T-helper 17 cell (primary cell): ENCODE measurements at regions not wholly inside any gene's neighbourhood (a gene's known extent, or its start where the extent isn't known, plus 50 kb on each side); places are given as distances from the start of the nearest gene placed in this dataset.

Experiments
- ATAC-seq: fragments of 150-1000 bp; cut with Tn5 transposase; 2 replicates; pipeline ENCODE4 v1.10.0; 2021; ENCODE audit warnings: mild to moderate bottlenecking, moderate library complexity
- DNase-seq, 3 donors: peaks; one replicate each; pipeline versions ENCODE4 v3.0.0 to v3.0.0-alpha.2; 2020 to 2021
- H3K9me3 ChIP-seq: one replicate; pipeline ENCODE4 v1.7.0; 2013; ENCODE audit warnings: low read length, mild to moderate bottlenecking; ENCODE audit not compliant: control insufficient read depth, poor library complexity, severe bottlenecking
- H3K27ac Mint-ChIP-seq: one replicate; pipeline ENCODE4 v1.8.0; 2022; ENCODE audit warnings: mild to moderate bottlenecking, moderate library complexity, mixed read lengths
- H3K27me3 Mint-ChIP-seq: one replicate; pipeline ENCODE4 v1.8.0; 2022; ENCODE audit warnings: mixed read lengths
- H3K36me3 Mint-ChIP-seq: one replicate; pipeline ENCODE4 v1.8.0; 2022; ENCODE audit warnings: low read depth, mixed read lengths
- H3K4me1 Mint-ChIP-seq: one replicate; pipeline ENCODE4 v1.8.0; 2022; ENCODE audit warnings: mild to moderate bottlenecking, mixed read lengths
- H3K4me3 Mint-ChIP-seq: one replicate; pipeline ENCODE4 v1.8.0; 2022; ENCODE audit warnings: mild to moderate bottlenecking, moderate library complexity, mixed read lengths

DNA sequence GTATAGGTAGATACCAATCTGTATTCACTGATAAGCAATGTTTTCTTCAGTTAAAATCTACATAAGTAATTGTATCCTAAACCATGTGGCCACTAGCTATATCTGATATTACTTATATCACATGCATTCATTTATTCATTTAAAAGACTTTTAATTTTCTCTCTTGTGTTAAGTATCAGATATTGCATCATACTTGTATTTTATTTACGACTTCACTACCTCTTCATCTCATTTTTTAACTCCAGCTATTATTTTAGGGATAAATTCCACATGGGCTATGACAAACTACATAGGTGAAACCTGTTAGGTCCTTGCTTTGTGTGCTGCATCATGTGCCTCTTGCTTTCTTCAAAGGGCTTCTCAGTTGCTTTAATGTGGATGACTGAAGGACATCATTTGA lies 1018.3 kb downstream of the ZPLD1 start:
- DNase-seq (no peak), ATAC-seq (no peak)
- no peaks in the 10 kb centered on the region for H3K9me3 ChIP-seq
- no peaks in the 10 kb centered on the region for H3K4me1 Mint-ChIP-seq
- no peaks in the 10 kb centered on the region for H3K36me3 Mint-ChIP-seq
- H3K4me3 Mint-ChIP-seq: no peak overlapping the region
- no peaks in the 10 kb centered on the region for H3K27me3 Mint-ChIP-seq
- H3K27ac Mint-ChIP-seq: no peak overlapping the region

DNA sequence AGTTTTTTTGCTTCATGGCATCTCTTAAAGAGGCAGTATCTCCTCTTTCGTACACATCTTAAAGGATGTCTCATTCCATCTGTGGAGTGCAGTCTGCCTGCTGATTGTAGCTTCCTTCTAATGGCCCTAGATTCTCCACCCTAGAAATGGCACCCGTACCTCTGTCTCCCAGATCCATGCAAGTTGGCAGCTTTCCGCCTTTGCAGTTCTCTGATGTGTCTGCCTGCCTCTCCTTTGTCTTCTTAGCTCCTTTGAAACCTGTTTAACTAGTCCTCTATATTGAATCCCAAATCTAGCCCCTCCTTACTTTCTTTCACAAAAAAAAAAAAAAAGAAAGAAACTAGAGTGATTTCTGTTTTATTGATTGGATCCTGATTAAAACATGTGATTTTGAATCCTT lies 1025.0 kb downstream of the ZPLD1 start:
- H3K36me3 Mint-ChIP-seq: no peaks in the 10 kb centered on the region
- H3K9me3 ChIP-seq: no peaks in the 10 kb centered on the region
- no peaks in the 10 kb centered on the region for H3K27me3 Mint-ChIP-seq
- no peak overlapping the region for H3K4me3 Mint-ChIP-seq
- no peak for DNase-seq
- ATAC-seq: no peak
- no peak overlapping the region for H3K27ac Mint-ChIP-seq
- no peaks in the 10 kb centered on the region for H3K4me1 Mint-ChIP-seq

DNA sequence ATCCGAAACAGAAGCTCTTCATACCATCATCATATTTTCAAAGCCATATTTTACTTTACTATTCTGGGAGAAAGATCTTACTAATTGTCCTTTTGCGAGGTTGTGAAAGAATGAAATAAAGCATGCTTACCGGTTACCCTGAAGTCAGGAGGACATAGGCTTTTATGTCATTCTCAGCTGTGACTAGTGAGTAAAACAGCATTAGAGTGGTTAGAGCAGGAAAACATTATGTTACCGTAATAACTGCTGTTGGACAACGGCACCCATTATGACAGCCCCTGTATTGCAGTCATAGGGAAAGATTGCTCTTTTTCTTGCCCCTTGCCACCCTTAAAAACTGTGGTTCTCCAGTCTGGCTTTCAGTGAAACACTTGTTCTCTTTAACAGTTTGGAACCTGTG lies 1035.7 kb downstream of the ZPLD1 start:
- H3K9me3 ChIP-seq: no peaks in the 10 kb centered on the region
- H3K36me3 Mint-ChIP-seq: no peaks in the 10 kb centered on the region
- DNase-seq: no peak
- H3K4me3 Mint-ChIP-seq: no peak overlapping the region
- ATAC-seq: no peak
- H3K27ac Mint-ChIP-seq: no peak overlapping the region
- no peaks in the 10 kb centered on the region for H3K4me1 Mint-ChIP-seq
- H3K27me3 Mint-ChIP-seq: no peaks in the 10 kb centered on the region

DNA sequence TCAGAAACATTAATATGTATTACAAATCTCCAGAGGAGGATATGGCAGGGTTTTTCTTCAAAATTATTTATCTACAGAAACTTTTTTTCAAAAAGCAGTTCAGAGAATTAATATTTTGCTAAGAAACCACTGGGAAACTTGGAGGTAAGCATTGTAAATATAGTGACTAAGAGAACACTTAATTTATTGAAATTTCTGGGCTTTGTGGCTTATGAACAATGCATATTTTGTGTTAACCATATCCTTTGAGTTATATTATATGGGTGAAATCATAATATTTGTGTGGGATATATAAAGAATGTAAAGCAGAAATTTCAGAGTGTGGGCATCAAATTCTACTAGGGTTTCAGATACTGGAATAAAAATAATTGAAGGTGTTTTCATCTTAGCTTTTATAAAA lies 1059.2 kb downstream of the ZPLD1 start:
- H3K27me3 Mint-ChIP-seq: no peaks in the 10 kb centered on the region
- DNase-seq (no peak), ATAC-seq (no peak)
- no peaks in the 10 kb centered on the region for H3K4me1 Mint-ChIP-seq
- H3K36me3 Mint-ChIP-seq: no peaks in the 10 kb centered on the region
- no peak overlapping the region for H3K27ac Mint-ChIP-seq
- H3K9me3 ChIP-seq: no peaks in the 10 kb centered on the region
- H3K4me3 Mint-ChIP-seq: no peak overlapping the region

DNA sequence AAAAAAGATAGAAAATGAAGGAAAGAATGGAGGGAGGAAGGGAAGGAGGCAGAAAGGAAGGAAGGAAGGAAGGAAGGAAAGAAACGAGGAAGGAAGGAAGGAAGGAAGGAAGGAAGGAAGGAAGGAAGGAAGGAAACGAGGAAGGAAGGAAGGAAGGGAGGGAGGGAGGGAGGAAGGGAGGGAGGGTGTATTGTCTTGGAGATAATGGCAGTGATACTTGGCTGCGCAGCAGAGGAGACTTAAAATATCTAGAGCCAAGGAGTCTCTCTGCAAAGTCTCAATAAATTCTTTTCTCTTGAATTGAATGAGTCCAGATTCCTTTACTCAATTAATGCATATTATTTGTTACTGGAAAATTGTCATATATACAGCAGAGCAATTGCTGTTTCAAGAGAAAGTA lies 1059.7 kb downstream of the ZPLD1 start:
- no peak for ATAC-seq
- DNase-seq: no peak
- no peaks in the 10 kb centered on the region for H3K9me3 ChIP-seq
- Mint-ChIP-seq H3K4me3 (no peak overlapping the region), H3K27me3 (no peaks in the 10 kb centered on the region), H3K4me1 (no peaks in the 10 kb centered on the region), H3K36me3 (no peaks in the 10 kb centered on the region), H3K27ac (no peak overlapping the region)

DNA sequence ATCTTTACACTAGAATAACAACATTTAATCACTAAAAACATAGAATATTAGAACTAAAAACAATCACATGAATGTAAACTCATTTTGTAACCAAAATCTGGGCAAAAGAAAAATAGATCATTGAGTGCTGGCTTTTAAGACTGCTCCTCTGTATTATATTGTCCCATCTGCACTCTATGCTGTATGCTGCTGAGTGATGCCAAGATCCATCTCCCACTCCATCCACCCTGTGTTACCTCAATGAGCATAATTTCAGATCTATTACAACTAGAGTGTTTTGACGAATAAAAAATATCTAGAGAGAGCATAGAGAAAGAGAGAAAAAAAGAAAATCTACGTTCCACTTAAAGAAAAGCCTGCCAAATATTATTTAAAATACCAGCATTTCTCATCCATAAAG lies 1060.4 kb downstream of the ZPLD1 start:
- Mint-ChIP-seq H3K4me1 (no peaks in the 10 kb centered on the region), H3K27ac (no peak overlapping the region), H3K27me3 (no peaks in the 10 kb centered on the region), H3K4me3 (no peak overlapping the region), H3K36me3 (no peaks in the 10 kb centered on the region)
- no peak for ATAC-seq
- DNase-seq: no peak
- H3K9me3 ChIP-seq: no peaks in the 10 kb centered on the region

DNA sequence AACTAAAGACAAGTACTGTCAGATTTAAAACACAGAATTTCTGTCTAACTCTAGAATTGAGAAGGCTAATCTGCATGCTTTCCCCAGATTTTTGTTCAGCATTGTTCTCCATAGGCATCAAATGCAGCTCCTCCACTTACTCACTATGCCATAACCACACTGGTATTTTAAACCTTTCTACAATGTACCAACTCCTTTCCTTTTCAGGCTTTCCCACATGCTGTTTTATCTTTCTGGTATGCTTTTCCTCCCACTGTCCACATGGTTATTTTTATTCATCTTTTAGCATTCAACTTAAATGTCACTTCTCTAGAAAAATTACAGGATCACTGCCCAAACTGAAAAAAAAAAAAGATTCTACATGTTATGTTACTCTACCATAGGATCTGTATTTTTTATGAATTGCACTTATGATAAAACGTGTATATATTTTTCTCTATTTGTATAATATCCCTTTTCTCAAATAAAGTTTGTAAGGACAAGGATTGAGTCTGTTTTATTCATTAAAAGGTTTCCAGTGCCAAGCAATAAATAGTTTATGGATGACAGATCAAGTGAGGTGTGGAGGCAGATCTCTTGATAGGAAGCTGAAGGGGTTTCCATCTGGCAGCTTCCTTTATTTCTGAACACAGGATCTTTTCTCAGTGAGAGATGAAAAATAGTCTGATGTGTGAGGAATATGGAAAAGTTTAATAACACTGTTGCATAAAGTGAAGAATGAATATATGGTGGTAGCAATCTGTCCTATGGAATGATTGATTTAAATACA lies 1064.5 kb downstream of the ZPLD1 start:
- H3K27me3 Mint-ChIP-seq: no peaks in the 10 kb centered on the region
- no peak overlapping the region for H3K4me3 Mint-ChIP-seq
- no peak for ATAC-seq
- H3K36me3 Mint-ChIP-seq: no peaks in the 10 kb centered on the region
- no peaks in the 10 kb centered on the region for H3K9me3 ChIP-seq
- no peaks in the 10 kb centered on the region for H3K4me1 Mint-ChIP-seq
- DNase-seq: no peak
- H3K27ac Mint-ChIP-seq: no peak overlapping the region

DNA sequence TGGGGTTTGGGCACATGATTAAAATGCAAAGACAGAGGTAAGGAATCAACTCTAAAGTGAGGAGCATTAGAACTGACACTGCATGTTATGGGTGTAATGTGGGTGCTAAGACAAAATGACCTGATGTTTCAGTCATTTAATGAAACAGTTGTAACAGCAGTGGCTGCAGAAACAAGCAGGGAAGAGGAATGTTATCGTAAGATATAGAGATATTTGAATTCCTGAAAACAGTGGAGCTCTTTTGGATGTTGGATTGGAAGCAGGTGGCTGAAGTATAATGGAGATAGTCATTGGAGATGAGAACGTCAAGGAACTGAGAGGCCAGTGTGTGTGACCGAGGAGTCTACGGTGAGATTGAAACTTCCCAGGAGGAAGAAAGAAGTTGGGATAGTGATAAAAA lies 1065.2 kb downstream of the ZPLD1 start:
- Mint-ChIP-seq H3K27me3 (no peaks in the 10 kb centered on the region), H3K4me1 (no peaks in the 10 kb centered on the region), H3K27ac (no peak overlapping the region), H3K36me3 (no peaks in the 10 kb centered on the region), H3K4me3 (no peak overlapping the region)
- DNase-seq (no peak), ATAC-seq (no peak)
- no peaks in the 10 kb centered on the region for H3K9me3 ChIP-seq

DNA sequence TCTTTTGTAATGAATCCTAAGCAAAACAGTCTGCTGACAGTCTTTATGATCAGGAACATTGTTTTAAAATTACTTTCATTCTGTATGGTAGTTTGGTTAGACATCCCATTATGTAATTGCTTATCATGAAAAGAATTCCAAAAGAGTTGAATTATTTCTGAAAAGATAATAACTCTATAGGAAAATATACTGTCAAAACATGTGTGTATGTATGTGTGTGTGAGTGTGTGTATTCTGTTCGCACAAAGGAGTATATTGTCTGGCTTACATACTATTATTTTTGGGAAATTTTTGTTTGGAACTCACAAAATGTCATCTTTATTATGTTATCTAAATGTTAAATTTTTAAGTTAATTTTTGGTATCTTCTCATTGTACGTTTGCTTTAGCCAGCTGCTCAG lies 1075.9 kb downstream of the ZPLD1 start:
- ATAC-seq: no peak
- no peaks in the 10 kb centered on the region for H3K27me3 Mint-ChIP-seq
- no peaks in the 10 kb centered on the region for H3K36me3 Mint-ChIP-seq
- no peaks in the 10 kb centered on the region for H3K9me3 ChIP-seq
- H3K4me1 Mint-ChIP-seq: no peaks in the 10 kb centered on the region
- no peak overlapping the region for H3K4me3 Mint-ChIP-seq
- no peak overlapping the region for H3K27ac Mint-ChIP-seq
- DNase-seq: no peak

DNA sequence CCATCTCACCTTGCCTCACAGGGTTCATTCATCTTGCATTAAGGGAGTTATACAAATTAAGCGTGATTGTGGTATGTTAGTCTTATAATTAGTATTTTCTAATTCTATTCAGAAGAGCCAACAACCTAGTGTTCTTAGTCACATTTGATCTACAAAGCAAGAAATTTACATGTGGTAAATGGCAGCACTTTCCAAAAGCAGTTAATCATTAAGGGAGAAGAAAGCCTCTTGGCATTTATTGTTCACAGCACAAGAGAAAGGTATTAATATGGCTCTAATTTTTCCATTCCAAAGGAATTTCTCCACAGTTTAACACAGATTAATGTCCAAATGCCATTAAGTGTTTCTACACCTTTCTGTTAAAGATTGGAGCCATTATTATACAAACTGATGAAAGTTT lies 1077.1 kb downstream of the ZPLD1 start:
- no peaks in the 10 kb centered on the region for H3K4me1 Mint-ChIP-seq
- DNase-seq (no peak), ATAC-seq (no peak)
- no peaks in the 10 kb centered on the region for H3K27me3 Mint-ChIP-seq
- no peak overlapping the region for H3K4me3 Mint-ChIP-seq
- H3K36me3 Mint-ChIP-seq: no peaks in the 10 kb centered on the region
- H3K27ac Mint-ChIP-seq: no peak overlapping the region
- H3K9me3 ChIP-seq: no peaks in the 10 kb centered on the region

DNA sequence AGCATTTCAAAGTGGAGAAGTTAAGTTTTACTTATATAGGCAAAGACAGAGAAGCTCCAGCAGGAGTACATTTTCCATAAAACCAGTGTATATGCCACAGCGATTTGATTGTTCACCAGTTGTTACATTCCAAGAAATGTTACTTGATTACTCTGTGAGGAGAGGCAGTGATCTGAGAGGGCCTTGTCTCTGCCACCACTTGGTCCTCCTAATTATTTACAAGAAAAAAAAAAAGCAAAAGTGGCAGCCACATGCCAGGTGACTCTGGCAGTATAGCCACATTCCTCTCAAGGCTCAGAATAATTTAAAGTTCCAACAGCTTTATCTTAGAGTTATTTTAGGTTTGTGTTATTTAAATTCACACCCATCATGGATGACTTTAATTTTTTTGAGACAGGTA lies 1077.8 kb downstream of the ZPLD1 start:
- Mint-ChIP-seq H3K4me3 (no peak overlapping the region), H3K4me1 (no peaks in the 10 kb centered on the region), H3K36me3 (no peaks in the 10 kb centered on the region), H3K27ac (no peak overlapping the region), H3K27me3 (no peaks in the 10 kb centered on the region)
- DNase-seq (no peak), ATAC-seq (no peak)
- H3K9me3 ChIP-seq: no peaks in the 10 kb centered on the region

DNA sequence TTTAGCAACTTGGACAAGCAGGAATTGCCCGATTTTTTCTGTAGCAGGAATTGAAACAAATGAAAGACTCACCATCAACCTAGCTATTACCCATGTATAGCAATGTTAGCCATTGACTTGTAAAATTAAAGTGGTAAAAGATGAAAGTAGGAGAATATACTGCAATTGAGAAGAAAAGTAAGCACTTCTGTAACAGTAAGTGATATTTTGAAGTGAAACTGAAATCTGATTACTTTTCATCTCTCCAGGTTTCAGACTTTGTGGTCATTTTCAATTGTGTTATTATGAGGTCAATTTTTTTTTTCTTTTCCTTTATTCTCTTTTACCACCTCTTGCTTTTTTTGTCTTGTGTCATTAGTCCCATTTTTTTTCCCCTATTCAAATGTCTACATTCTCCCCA lies 1078.2 kb downstream of the ZPLD1 start:
- no peak for DNase-seq
- Mint-ChIP-seq H3K4me3 (no peak overlapping the region), H3K4me1 (no peaks in the 10 kb centered on the region), H3K27me3 (no peaks in the 10 kb centered on the region), H3K36me3 (no peaks in the 10 kb centered on the region), H3K27ac (no peak overlapping the region)
- no peak for ATAC-seq
- no peaks in the 10 kb centered on the region for H3K9me3 ChIP-seq

DNA sequence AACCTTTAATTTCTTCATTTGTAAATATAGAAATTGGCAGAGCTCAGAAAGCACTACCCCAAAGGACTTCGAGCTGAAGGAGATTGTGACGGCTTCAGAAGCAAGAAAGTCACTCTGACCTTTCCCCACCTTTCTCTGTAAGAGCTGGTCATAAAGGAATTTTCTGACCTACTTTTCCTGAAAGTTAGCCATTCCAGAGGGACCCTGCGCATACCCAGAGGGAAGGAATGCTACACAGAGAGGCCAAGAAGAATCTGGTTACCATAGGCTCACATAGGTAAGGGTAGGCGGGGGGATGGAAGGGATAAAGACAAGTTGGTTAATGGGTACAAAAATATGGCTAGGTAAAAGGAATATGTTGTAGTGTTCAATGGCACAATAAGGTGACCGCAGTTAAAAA lies 1080.3 kb downstream of the ZPLD1 start:
- no peak overlapping the region for H3K4me3 Mint-ChIP-seq
- no peaks in the 10 kb centered on the region for H3K9me3 ChIP-seq
- ATAC-seq (no peak), DNase-seq (no peak)
- no peaks in the 10 kb centered on the region for H3K36me3 Mint-ChIP-seq
- no peak overlapping the region for H3K27ac Mint-ChIP-seq
- no peaks in the 10 kb centered on the region for H3K27me3 Mint-ChIP-seq
- no peaks in the 10 kb centered on the region for H3K4me1 Mint-ChIP-seq

DNA sequence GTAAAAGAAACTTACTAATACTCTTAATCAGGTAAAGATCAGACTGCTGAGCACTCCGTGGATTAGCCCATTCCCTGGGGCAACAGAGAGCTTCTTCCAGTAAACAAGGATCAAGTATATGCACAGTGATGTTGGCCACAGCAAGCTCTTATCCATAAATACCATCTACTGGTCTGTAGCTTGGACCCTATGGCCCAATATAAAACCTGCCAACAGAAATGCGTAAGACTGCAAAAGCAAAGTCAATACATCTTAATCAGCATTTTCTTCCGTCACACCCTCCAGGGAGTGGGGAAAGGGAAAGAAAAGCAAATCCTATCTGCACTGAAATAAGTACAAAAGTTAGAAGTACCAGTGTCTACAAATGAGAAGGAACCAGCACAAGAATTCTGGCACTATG lies 1082.1 kb downstream of the ZPLD1 start:
- Mint-ChIP-seq H3K36me3 (no peaks in the 10 kb centered on the region), H3K4me1 (no peaks in the 10 kb centered on the region), H3K27ac (no peak overlapping the region), H3K27me3 (no peaks in the 10 kb centered on the region), H3K4me3 (no peak overlapping the region)
- DNase-seq (no peak), ATAC-seq (no peak)
- no peaks in the 10 kb centered on the region for H3K9me3 ChIP-seq
